Peyer's patch (tissue), 4 donors: ENCODE measurements at regions not wholly inside any gene's neighbourhood (a gene's known extent, or its start where the extent isn't known, plus 50 kb on each side); places are given as distances from the start of the nearest gene placed in this dataset.
"Not testable (repeated sequence)": the region's sequence is repeated elsewhere in the genome, so short reads cannot be mapped to it uniquely, and the experiment has no call there.

ENCODE experiments used
- POLR2A ChIP-seq, 2 donors: fragments of 450-650 bp; IDR thresholded peaks; one replicate each; pipeline ENCODE4 v1.5.1; 2017; ENCODE audit warnings: antibody characterized with exemption in 2 of 2, mild to moderate bottlenecking in 2 of 2, moderate library complexity in 2 of 2
- TF ChIP-seq, protein P1 (sequence below), 6 experiments: fragments of 450-650 bp in 4 of 6; fragments of 200-600 bp in 2 of 6; sonication (generic) in 1 of 6; IDR thresholded peaks; one replicate each; pipeline ENCODE4 v1.5.1; 2017 to 2019; ENCODE audit warnings: antibody characterized with exemption in 6 of 6, mild to moderate bottlenecking in 3 of 6, moderate library complexity in 1 of 6

DNA sequence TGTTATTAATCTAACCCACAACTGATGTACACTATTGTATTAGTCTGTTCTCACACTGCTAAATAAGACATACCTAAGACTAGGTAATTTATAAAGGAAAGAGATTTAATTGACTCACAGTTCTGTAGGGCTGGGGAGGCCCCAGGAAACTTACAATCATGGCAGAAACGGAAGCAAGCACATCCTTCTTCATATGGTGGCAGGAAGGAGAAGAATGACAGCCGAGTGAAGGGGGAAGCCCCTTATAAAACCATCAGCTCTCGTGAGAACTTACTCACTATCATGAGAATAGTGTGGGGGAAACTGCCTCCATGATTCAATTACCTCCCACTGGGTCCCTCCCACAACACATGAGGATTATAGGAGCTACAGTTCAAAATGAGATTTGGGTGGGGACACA lies 210.3 kb upstream of the POU1F1 start:
- not testable (repeated sequence) for TF ChIP-seq POLR2A (IDR thresholded peaks at IDR 0.05)
- TF ChIP-seq, protein P1, sequence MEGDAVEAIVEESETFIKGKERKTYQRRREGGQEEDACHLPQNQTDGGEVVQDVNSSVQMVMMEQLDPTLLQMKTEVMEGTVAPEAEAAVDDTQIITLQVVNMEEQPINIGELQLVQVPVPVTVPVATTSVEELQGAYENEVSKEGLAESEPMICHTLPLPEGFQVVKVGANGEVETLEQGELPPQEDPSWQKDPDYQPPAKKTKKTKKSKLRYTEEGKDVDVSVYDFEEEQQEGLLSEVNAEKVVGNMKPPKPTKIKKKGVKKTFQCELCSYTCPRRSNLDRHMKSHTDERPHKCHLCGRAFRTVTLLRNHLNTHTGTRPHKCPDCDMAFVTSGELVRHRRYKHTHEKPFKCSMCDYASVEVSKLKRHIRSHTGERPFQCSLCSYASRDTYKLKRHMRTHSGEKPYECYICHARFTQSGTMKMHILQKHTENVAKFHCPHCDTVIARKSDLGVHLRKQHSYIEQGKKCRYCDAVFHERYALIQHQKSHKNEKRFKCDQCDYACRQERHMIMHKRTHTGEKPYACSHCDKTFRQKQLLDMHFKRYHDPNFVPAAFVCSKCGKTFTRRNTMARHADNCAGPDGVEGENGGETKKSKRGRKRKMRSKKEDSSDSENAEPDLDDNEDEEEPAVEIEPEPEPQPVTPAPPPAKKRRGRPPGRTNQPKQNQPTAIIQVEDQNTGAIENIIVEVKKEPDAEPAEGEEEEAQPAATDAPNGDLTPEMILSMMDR (IDR thresholded peaks at IDR 0.05), result not testable (repeated sequence)
